Inflammatory macrophage treated with lipopolysaccharide for 4 hours (primary cell): ENCODE measurements at regions not wholly inside any gene's neighbourhood (a gene's known extent, or its start where the extent isn't known, plus 50 kb on each side); places are given as distances from the start of the nearest gene placed in this dataset.
"Not testable (repeated sequence)": the region's sequence is repeated elsewhere in the genome, so short reads cannot be mapped to it uniquely, and the experiment has no call there.

ENCODE experiments used
- DNase-seq: peaks from one replicate; pipeline ENCODE4 v3.0.0-alpha.2; 2020

DNA sequence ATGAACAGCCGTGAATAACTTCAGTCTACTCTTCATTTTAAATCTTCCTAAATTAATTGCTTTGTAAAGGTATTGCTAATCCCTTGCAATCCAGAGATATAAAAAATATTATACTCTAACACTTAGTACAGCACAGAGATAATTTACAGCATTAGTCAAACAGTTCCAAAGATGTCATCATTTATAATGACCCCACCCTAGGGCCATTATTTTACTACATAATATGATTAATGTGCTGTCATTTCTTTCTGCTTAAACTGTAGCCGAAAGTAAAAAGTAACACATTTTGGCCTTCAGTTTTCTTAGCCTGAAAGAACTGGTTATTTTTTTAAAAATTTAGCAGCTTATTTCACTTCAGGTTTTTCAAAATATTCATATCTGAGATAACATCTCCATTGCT is 256.3 kb upstream of the RFC3 start:
- DNase-seq = no peak

DNA sequence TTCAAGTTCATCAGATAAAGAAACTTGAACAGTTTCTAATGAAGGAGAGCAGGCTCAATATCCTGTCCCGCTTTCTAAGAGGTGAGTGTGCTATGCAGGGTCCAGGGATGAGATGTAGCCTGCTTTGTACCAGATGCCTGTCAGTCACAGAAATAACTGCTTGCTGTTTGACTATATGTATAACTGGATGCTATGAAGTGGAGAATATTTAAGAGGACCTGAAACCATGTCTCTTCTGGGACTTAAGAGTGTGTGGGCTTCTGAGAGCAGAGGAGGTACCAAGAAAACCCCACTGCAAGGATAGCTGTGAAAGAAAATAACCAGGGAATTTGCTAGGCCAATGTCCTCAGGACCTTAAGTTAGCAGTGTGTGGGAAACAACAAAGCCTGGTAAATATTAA is 246.3 kb upstream of the RFC3 start:
- no peak for DNase-seq

DNA sequence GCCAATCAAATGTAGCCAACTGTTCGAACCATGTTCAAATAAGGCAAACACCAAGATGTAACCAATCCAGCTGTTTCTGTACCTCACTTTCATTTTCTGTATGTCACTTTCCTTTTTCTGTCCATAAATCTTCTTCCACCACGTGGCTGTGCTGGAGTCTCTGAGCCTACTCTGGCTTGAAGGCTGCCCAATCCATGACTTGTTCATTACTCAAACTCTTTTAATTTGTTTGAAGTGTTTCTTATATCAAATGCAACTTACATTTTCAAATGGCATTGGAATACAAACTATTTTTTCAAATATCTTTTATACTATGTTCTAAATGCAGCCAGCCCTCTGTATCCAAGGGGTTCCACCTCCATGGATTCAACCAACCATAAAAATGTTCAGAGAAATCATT is 245.6 kb upstream of the RFC3 start:
- not testable (repeated sequence) for DNase-seq

DNA sequence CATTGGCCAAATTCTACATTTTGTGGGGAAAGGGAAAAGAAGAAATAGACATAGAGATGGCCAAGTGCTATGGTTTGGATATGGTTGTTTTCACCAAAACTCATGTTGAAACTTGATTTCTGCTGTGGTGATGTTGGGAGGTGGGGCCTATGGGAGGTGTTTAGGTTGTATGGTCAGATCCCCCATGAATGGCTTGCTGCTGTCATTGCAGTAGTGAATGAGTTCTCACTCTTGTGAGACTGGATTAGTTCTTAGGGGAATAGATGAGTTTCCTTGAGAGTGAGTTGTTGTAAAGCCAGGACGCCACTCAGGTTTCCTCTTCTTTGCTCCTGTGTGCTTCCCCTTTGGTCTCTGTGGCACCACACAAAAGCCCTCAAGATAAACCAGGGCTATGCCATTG is 242.6 kb upstream of the RFC3 start:
- DNase-seq = no peak

DNA sequence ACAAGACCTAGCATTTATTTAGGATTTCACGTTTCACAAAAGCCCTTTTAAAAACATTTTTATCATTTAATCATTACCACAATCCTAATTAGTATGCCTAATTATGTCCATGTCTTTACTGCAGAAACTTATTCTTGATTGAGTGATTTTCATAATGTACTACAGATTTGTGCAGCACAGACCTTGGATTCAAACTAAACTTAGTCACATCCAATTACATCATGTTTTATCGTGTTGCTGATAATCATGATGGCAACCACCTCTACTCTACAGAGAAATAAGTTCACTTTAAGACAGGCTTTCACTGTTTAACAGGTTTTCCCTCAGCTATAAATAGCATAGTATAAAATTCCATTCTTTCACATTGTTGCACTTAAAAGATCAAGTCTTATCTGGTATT is 240.9 kb upstream of the RFC3 start:
- no peak for DNase-seq

DNA sequence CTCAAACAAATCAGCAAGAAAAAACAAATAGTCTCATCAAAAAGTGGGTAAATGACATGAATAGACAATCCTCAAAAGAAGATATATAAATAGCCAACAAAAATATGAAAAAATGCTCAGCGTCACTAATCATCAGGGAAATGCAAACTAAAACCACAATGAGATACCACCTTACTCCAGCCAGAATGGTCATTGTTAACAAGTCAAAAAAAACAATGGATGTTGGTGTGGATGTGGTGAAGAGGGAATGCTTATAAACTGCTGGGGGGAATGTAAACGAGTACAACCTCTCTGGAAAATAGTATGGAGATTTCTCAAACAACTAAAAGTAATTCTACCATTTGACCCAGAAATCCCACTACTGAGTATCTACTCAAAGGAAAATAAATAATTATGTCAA is 239.2 kb upstream of the RFC3 start:
- DNase-seq = no peak

DNA sequence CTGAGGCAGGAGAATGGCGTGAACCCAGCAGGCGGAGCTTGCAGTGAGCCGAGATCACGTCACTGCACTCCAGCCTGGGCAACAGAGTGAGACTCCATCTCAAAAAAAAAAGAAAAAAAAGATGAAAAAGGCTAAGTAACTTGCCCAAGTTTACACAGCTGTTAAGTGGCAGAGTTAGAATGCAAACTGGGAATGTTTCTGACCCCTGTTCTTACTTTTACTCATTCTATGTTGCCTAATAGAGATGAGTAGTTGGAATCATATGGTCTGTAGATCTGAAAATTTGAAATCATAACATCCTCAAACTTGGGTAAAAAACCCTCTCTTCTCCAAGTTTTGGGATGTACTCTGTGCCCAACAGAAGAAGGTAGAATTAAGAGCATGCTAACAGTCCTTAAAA is 235.8 kb upstream of the RFC3 start:
- DNase-seq = no peak

DNA sequence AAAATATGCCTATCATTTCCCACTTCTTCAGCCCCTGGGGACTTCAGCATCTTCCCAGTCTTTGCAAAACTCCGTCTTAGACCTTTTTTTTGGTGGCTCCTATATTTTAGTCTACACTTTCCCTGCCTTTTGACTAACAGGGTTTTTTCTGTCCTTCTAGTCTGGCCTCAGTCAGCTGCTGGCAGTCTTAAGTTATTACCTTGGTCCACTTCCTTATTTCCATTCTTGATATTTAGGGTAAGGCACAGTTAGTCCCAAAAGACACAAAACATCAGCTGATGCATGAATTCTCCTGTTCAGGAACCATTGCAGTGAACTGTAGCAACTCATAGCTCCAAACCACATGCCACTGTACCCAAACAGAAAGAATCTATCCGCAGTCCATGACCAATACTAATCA is 234.6 kb upstream of the RFC3 start:
- no peak for DNase-seq

DNA sequence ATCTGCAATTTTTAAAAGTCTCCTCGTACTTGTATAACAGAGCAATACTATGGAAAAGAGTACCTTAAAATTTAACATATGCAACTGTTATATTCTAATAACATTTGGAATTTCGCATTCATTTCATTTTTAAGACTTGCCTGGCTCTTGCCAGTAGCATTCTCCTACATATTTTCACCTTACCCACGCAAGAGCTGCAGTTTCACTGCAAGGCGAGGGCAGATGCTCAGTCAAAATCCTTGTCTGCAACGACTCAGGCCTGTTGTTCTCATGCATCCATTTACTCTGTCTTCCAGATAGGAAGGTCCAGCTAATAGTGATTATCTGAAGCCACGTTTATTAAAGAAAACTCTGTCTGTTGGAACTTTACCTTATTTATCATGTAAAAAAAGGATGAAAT is 227.0 kb upstream of the RFC3 start:
- DNase-seq = no peak

DNA sequence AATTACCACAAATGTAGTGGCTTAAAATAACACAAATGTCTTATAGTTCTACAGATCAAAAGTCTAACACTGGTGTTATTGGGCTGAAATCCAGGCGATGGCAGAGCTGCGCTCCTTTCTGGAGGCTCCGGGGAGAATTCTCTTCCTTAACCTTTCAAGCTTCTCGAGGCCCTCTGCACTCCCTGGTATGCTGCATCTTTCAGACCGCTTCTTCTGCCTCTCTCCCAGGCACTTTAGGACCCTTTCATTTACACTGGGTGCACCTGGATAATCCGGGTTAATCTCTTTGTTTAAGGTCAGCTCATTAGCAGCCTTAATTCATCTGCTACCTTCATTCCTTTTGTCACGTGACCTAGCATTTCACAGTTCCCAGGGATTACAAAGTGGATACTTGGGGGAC is 211.3 kb upstream of the RFC3 start:
- DNase-seq = no peak

DNA sequence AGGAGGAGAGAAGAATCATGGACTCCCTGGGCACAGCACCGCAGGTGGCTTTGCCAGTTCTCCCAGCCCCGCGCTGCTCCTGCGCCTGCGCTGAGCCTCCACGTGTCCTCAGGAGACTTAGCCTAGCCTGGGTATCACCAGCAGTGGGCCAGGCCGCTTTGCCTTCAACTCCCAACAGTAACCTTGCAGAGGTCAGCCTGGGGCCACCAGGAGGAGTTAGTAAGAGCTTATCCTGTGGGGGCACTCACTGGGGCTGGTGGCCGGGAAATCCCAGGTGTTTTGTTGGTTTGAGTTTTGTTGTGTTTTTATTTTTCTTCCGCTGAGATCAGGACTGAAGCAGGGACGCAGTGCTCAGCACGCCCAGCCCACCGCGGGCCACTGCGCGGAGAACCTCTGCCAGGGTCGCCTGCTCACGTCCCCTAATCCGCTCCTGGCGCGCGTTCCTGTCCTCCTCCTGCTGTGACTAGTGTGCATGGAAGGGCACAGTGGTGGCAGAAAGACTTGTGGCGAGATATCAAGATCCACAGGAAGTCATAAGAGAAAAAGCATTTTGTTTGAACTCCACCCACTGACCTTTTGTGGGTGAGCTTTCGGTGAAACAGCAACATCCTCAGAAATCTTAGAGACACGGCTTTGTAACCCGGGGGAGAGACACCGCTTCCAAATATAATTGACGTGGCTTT is 207.4 kb upstream of the RFC3 start:
- no peak for DNase-seq

DNA sequence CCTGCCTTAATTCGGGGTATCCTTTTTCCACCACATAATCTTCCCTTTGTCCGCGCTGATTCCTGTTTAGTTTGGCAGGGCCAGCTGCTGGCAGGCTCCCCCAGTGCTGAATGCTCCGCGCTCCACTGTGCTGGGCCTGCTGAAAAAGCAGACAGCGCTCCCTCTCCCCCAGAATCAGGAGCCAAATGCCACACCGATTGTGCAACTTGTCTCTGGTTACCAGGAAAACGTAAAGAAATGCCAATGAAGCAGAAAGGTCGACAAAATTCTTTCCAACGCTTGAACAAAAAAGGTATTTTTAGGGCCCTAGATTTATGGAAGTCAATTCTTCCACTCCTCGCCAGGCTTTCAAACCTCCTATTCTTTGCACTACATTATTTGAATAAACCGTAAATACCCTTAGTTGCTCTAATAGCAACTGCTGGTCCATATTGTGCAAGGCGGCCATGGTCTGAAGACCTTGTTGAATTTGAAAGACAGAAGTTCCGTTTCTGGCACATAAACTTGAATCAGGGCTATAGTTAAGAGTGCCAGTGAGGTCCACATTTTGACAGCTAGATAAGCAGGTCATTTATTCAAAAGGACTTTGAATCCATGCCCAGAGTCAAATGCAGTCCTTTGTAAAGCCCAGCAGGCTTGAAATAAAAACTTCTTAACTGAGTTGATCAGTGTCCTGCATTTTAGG is 206.7 kb upstream of the RFC3 start:
- DNase-seq = no peak

DNA sequence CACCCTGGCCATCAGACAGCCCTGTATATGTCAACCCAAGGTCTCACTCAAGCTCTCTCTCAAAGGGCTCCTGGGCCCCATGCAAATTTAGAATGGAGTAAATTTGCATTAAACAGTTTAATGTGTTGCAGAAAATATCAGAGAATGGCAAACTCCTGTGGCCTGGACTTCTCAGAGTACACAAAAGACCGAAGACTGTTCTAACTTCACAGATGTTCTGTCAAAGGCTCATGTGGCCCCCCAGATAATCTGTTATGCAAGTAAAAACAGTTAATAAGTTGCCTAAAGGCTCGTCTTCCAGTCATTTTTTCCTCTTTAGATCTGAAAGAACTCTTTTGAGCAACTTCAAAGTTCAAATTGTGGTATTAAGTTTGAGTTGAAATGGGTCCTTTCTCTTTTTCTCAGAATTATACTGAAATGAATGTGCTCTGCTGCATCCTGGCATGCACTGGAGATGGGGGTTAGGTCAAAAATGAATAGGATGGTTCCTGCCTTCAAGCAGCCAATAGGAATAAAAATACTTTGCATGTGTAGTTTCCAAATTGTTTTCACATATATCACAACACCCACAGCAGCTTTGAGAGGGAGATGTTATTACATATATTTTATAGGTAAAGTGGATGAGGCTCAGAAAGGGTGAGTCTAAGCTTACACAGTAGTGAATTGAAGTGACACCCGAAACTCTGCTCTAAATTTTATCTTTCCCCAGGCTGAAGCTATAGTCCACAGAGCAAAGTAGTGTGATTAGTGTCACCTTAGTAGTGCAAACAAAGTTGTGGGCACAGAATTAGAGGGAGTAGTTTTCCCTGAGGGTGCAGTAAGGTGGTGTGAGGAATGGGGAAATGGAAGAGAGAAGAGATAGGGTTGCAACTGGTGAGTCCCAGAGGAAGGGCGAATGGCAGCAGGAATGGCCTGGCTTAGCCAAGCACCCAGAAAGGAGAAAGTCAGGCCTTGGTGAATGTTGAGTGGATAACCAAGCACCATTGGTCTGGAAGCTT is 205.0 kb upstream of the RFC3 start:
- no peak for DNase-seq

DNA sequence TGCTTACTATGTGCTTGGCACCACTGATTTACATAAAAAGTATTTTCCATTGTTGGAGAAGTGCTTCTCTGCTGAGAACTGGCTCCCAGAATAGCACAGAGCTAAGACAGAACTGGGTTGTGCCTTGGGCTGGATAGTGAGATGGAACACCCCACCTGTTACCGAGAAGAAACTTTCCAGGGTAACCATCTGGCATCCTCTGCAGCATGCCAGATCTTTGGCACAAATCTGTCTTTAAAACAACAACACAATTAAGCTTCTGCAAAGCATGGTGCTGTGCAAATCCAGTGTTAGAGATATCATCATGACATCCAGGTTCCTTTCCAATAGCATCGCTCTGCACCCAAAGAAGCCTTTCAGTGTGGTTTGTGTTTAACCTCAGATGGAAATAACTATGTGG is 202.5 kb upstream of the RFC3 start:
- no peak for DNase-seq

DNA sequence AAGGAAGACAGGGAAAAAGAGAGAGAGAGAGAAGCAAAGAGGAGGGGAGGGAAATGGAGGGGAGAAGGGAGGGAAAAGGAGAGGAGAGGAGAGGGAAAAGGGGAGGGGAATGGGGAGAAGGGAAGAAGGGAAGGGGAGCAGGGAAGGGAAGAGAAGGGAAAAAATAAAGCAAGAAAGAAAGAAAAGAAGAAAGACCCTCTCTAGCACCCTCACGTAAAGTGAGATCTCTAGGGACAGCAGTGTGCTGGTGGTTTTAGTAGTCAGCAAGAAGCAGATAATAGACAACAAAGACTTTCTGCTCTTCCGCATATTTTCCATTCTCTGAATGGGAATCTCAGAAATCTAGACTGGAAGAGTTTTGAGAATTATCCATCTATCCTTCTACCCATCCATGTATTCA is 201.8 kb upstream of the RFC3 start:
- no peak for DNase-seq

DNA sequence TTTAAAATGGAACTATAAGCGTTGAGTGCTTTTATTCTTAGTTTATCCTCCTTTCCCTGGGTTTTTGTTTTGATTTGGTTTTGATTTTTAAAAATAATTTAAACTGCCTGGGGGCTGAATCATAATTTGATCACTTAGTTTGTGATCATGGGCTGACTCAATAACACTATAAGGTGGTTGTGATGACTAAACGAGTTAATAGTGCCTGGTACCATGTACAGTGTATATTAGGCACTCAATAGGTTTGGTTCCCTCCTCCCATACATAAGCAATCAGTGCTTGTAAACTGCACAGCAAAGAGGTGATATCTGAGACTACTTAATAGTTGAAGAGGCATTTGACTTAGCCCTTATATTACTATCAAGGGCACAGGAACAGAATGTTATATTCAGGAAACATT is 200.9 kb upstream of the RFC3 start:
- DNase-seq = no peak

DNA sequence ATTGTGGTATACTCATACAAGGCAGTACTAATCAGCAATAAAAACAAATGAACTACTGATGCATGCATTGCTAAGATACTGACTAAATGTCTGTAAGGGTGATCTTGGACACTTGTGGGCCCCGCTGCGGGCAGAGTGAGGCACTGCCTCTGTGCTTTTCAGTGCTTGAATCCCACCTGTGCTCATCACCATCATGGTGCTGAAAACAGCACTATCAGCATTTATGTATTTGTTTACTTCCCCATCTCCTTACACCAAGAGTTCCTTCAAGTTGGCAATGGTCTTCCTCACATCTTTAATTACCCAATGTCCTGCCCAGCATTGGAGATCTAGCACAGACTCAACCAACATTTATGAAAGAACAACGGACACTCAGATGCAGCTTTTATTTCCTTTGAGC is 193.7 kb upstream of the RFC3 start:
- no peak for DNase-seq

DNA sequence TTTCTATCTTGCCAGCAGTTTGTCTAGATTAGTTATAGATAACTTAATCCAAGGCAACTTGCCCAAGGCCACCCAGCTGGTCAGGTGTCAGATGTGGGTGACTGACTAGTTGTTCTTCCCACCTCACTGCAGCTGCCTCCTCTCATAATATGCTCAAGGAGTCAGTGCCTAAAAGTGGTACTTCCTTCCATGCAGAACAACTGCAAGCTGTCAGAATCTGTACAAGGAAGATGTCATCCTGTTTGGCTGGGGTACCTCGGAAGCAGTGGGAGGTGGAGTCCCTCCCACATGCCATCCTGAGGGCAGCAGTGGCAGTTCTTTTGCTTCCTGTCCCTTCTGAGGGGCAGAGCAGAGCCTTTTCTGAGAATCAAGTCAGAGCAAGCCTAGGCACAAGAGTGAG is 193.2 kb upstream of the RFC3 start:
- DNase-seq = no peak

DNA sequence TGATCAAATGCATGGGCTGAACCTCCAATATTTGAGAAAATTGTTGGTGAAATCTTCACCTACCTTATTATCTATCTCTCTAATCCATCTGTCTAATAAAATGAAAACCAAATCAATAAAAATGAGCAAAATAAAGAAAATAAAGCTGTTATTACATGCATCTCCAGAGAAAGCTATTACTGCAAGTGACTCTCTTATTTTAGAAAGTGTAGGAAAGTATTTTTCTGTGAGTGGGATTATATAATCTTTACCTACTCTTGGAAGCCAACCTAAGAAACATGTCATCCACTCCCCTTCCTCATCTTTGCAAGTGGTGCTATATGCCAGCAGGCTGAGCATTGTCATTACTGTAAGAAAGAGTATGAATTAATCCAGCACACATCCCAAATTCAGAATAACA is 191.5 kb upstream of the RFC3 start:
- DNase-seq = no peak

DNA sequence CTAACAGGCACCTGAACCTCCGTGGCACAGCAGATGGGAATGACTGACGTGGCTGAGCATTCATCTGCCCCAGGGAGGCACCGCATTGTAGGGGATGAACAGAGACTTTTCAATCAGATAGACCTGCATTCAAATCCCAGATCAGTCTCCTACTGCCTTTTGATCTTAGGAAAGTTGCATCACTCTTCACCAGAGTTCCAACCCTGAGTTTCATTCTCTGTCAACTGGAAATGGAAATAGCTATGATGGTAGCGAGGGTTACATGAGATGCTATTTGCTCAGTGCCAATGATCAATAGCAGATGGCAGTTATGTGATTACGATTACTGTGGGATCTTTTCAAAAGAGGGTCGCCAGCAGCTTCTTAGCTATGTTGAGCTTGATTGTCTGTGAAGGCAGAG is 189.3 kb upstream of the RFC3 start:
- DNase-seq = no peak

DNA sequence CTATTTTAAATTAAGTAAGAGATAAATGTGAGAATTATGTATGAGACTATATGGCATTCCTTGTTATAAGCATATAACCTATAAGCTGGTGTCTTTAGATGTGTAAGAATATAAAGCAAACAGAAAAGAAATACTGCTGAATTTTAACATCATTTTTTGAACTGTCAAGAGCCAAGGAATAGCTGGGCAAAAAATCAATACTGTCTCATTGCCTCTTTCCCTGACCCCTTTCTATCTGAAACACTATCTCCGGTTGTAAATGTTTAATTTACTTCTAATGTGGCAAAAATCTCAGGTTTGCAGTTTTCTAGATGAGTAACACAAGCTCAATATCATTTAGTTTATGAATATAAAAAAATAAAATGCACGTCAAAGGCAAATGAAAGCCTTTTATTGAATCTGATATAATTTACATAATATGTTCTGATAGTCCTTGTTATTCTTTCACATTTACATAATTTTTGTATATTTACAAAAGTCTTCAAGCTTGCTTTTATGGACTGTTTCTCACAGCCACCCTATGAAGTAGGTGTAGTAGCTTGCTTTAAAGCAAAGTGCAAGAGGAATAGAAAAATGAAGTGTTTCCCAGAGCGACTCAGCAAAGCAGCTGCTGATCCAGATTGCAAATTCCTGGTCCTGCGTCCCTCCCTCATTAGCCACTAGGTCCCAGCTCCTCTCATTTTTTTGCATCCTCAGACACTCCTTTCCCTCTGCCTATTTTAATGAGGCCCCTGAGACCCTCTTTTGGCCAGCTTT is 188.2 kb upstream of the RFC3 start:
- DNase-seq = no peak

DNA sequence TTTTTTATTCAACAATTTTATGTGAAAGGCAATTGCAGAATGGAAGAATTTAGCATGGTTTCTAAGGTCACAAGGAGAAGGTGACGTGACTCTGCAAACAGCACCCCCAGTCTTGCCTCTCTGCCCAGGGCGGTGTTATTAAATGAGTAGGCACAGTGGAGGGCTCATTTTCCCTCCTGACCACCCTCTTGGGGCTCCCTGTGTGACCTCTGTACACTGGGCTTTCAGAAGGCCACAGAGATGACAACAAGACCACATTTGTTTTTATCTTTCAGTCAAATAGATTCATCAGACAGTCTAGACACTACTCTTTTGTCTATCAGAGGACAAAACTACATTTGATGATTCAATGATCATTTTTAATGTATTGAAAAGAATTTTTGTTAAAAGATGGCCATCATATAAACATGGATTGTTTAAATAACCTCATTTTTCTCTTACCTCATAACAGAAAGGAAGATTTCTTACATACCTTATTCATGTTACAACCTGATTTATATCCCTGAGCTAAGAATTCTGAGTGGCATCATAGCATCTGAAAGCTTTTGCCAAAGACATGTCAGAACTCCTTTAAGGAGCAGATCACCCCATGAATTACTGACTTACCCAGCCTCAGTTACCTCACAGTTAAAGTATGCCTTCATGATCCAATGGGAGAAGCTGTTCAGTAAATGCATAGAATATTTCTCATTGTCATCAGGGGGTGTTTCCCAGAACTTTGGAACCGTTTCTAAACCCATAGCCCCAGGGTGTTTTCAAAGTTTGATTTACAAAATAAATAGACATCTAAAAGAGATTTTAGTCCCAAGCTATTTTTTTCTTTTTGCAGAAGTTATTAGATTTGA is 184.0 kb upstream of the RFC3 start:
- no peak for DNase-seq
